ENCODE measurements at regions not wholly inside any gene's neighbourhood (a gene's known extent, or its start where the extent isn't known, plus 50 kb on each side); places are given as distances from the start of the nearest gene placed in this dataset.

DNA sequence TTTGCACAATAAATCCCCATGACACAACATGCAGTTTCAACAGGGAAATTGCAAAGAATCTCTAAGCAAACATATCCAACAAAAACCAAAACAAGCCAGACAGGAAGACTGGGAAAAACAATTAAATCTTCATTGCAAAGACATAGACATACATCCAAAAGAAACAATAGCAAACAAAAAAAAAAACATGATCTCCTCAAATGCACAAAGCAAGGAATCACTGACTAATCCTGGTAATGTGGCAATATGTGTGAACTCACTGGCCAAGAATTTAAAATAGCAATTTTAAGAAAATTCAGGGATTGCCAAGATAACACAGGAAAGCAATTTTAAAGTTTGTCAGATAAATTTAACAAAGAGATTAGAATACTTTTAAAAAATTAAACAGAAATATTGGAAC lies 520.1 kb upstream of the SMC2 start:
- TF ChIP-seq GATA3 (IDR thresholded peaks at IDR 0.05; ENCODE audit: low read depth, low read length) (no peak), GATA2 (IDR thresholded peaks at IDR 0.05; ENCODE audit: low read depth, low read length) (no peak)

DNA sequence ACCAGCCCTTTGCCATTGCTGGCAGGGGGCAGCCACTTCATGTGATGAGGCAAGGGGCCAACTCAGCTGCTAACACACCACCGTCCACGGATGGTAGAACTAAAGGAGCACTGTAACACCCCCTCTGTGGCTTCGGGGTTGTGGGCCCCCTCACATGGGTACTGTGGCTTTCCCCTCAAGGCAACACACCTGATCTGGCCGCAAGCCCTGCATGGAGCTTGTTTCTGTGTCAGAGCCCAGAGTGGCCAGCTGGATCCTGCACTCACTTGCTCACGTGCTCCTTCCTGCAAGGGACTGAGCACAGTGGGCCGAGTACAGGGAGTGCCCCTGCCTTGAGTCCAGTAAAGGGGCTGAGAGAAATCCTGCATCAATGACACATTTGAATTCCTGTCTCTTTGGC lies 507.4 kb upstream of the SMC2 start:
- TF ChIP-seq GATA2 (IDR thresholded peaks at IDR 0.05; ENCODE audit: low read depth, low read length) = no peak
- TF ChIP-seq GATA3 (IDR thresholded peaks at IDR 0.05; ENCODE audit: low read depth, low read length) = no peak

DNA sequence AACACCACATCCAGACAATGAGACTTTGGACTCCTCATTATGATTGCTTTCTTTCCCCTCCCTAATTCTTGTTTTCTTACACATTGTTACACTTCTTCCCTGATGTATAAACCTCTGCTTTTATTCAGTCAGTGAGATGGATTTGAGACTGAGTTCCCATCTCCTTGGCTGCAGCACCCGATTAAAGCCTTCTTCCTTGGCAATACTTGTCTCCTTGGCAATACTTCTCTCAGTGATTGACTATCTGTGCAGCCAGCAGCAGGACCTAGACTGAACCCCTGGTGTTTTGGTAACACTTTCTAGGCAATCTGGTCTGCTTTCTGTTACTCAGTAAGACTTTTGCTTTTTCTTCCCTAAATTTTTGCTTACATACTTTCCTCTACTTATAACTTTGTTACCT lies 492.8 kb upstream of the SMC2 start:
- TF ChIP-seq GATA2 (IDR thresholded peaks at IDR 0.05; ENCODE audit: low read depth, low read length) (no peak), GATA3 (IDR thresholded peaks at IDR 0.05; ENCODE audit: low read depth, low read length) (no peak)

DNA sequence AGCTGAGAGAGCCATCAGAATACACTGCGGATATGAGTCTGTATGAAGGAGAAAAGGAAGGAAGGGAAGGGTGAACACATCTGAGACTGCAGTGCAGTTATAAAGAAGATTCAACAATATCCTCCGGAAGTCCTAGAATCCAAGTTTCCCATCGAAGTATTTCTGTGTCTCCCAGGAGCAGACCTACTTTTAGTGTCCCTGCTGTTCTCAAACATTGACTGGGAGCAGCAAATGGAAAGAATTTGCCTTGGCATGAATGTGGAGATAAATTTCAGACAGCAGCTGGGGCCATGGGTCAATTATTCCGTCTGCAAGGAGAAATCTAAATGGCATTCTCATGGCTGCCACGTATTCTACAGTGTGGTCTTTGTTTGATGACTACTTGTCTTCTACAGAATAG lies 478.1 kb upstream of the SMC2 start:
- no peak for TF ChIP-seq GATA2 (IDR thresholded peaks at IDR 0.05; ENCODE audit: low read depth, low read length)
- TF ChIP-seq GATA3 (IDR thresholded peaks at IDR 0.05; ENCODE audit: low read depth, low read length) = no peak

DNA sequence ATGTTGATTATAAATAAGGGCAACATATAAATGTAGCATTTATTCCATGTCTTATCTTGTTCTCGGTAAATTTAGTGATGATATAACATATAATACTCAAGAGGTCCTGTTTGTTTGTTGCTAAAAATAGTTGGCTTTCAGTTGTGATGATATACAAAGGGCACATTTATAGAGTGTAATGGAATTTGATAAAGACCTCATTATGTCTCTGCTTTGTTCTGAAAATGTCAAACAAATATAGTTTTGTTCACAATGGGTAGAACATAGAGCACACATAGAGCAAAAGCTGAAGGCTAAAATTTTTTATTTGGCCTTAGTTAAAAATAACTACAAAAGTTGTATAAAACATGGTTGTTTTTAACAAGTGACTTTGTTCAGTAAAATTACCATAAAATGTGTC lies 477.1 kb upstream of the SMC2 start:
- TF ChIP-seq GATA3 (IDR thresholded peaks at IDR 0.05; ENCODE audit: low read depth, low read length) = no peak
- TF ChIP-seq GATA2 (IDR thresholded peaks at IDR 0.05; ENCODE audit: low read depth, low read length) = no peak

DNA sequence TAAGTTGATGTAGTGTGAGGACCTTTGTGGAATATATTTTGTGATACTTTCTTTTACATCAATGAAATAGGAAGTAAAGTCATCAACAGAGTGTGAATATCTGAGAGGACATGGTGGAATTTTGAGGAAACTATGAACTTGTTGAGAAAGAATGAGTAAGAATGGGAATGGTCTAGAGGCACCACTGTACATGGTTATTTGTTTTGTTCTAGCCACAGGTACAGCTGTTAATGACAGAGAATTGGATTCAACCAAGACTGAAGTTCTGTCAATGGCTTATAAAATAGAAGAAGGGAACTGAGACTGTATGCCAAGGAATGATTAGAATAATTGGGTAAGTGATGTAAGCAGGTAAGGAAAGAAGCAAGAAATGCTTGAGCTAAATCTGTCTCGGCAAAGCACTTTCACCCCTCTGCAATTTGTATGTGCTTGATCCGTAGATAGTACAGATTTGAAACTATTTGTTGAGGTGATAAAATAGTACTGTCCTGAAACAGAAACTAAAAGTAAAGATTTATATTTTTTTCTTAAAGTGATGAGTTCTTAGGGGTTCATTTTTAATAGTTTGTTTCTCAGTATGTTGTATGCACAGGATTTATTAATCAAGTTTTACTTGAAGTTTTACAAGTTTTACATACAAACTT lies 468.8 kb upstream of the SMC2 start:
- TF ChIP-seq GATA2 (IDR thresholded peaks at IDR 0.05; ENCODE audit: low read depth, low read length) (no peak), GATA3 (IDR thresholded peaks at IDR 0.05; ENCODE audit: low read depth, low read length) (no peak)

DNA sequence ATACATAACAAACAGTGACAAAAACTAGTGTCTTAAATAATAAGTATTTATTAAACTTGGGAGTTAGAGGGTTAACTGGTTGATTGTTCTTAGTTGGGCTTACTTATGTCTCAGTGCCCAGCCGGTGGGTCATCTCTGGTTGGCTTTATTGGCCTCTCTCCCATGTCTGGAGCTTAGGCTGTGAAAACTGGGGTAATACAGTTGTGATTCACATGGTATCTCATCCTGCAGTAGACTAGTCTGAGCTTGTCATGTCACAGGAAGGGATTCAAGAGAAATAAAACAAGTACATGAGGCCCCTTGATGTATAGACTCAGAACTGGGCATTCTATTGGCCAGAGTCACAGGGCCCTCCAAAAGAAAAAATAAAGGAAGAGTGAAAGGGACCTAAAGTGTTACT lies 466.4 kb upstream of the SMC2 start:
- TF ChIP-seq GATA3 (IDR thresholded peaks at IDR 0.05; ENCODE audit: low read depth, low read length) (no peak), GATA2 (IDR thresholded peaks at IDR 0.05; ENCODE audit: low read depth, low read length) (no peak)

DNA sequence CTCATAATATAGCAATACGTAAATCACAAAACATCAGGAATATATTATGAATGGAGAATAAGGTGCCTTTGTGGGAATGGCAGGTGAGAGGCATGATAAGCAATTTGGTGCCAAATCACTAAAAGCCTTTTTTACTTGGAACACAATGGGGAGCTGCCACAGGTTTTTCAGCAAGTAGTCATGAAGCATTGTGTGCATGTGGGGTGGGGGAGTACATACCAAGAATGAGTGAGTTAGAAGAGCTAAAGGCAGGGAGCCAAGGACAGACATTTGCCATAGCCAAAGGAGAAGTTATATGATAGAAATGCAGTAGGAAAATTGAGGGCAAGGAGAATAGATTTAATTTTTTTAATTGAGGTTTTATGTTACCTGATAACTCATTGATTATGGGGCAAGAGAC lies 445.0 kb upstream of the SMC2 start:
- no peak for TF ChIP-seq GATA2 (IDR thresholded peaks at IDR 0.05; ENCODE audit: low read depth, low read length)
- TF ChIP-seq GATA3 (IDR thresholded peaks at IDR 0.05; ENCODE audit: low read depth, low read length) = no peak

DNA sequence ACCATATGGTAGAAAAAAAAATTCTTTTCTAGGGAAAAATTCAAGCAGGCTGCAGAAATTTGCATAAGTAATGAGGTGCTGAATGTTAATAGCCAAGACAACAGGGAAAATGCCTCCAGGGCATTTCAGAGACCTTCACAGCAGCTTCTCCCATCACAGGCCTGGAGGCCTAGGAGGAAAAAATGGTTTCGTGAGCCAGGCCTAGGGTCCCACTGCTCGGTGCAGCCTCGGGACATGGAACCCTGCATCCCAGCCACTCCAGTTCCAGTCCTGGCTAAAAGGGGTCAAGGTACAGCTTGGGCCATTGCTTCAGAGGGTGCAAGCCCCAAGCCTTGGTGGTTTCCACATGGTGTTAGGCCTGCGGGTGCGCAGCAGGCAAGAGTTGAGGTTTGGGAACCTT lies 436.0 kb upstream of the SMC2 start:
- TF ChIP-seq GATA2 (IDR thresholded peaks at IDR 0.05; ENCODE audit: low read depth, low read length) = no peak
- TF ChIP-seq GATA3 (IDR thresholded peaks at IDR 0.05; ENCODE audit: low read depth, low read length) = no peak

DNA sequence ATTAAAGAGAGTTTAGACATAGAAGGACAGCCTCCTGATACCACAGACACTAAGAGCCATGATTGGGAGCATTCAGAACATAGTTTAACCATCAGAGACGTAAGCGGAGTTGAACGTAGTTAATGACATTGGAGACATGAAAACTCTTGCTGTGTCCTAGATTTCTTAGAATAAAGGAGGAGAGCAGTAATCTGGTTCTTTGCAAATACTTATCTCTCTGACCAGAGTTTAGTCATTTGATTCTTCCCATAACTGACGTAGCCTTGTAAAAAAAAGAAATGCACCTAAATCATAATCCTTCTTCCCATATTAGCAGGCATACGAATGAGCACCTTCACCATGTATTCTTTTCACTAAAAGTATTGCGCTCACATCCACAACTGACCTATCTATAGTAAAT lies 433.3 kb upstream of the SMC2 start:
- TF ChIP-seq GATA3 (IDR thresholded peaks at IDR 0.05; ENCODE audit: low read depth, low read length) (no peak), GATA2 (IDR thresholded peaks at IDR 0.05; ENCODE audit: low read depth, low read length) (no peak)

DNA sequence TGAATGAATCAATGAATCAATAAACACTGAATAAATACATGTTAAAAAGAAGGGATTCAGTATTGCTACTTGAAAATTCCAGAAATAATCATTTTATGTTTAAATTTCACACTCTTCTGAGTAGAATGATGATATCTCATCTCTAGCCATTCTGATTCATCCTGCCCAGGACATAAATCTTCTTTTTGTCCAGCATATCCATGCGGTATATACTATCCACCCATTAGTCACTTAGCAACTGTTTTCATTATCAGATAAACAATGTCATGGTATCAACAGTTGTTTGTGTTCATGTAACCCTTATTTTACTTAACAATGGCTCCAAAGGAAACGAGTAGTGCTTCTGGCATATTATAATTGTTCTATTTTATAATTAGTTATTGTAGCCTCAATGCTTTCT lies 432.4 kb upstream of the SMC2 start:
- TF ChIP-seq GATA3 (IDR thresholded peaks at IDR 0.05; ENCODE audit: low read depth, low read length) (no peak), GATA2 (IDR thresholded peaks at IDR 0.05; ENCODE audit: low read depth, low read length) (no peak)

DNA sequence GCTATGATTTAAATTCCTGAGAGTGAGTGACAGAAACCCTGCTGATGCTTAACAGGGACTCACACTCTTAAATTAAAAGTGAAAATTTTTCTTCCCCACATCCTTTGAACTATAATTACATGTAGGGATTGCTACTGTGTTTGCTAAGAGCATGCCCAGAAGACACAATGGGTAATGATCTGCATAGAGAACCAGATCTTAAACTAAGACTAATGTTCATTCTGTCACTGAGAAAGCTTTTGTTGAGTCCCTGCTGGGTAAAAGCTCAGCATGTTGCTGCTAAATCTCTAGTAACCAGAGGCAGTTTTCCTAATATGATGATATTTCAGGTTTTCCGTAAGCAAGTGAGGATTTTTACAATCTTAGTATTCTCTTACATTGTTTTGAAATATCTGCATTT lies 424.8 kb upstream of the SMC2 start:
- TF ChIP-seq GATA3 (IDR thresholded peaks at IDR 0.05; ENCODE audit: low read depth, low read length) (no peak), GATA2 (IDR thresholded peaks at IDR 0.05; ENCODE audit: low read depth, low read length) (no peak)

DNA sequence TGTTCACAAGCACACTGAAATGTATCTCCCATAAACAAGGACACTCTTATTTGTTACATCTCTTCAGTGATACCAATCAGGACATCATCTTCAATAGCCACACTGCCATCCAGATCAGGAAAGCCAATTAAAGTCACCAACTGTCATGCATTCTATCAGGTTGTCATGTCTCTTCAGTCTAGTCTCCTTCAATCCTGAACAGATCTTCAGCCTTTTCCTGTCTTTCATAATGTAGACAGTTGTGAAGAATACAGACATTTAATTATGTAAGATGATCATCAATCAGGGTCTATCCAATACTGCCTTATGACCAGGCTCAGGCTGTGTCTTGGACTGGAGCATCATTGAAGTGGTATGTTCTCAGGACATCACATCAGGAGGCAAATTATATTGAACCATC lies 419.8 kb upstream of the SMC2 start:
- no peak for TF ChIP-seq GATA3 (IDR thresholded peaks at IDR 0.05; ENCODE audit: low read depth, low read length)
- TF ChIP-seq GATA2 (IDR thresholded peaks at IDR 0.05; ENCODE audit: low read depth, low read length) = no peak

DNA sequence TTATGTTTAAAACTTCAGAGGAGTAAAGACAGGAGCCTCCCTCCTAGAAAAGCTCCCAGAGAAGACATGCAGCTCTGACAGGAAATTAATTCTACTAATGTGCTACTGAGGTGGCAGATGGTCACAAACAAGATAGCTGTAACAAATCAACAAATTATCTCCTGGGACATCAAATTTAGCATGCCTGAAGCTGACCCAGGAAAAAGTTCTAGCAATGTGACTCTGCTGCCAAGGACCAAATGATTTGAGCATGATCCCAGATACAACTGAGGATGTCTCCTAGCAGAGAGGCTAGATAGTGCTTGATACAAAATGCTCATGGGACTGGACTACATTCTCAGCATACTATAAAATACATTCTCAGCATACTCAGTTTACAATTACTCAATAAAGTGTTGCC lies 413.5 kb upstream of the SMC2 start:
- TF ChIP-seq GATA3 (IDR thresholded peaks at IDR 0.05; ENCODE audit: low read depth, low read length) = no peak
- no peak for TF ChIP-seq GATA2 (IDR thresholded peaks at IDR 0.05; ENCODE audit: low read depth, low read length)

DNA sequence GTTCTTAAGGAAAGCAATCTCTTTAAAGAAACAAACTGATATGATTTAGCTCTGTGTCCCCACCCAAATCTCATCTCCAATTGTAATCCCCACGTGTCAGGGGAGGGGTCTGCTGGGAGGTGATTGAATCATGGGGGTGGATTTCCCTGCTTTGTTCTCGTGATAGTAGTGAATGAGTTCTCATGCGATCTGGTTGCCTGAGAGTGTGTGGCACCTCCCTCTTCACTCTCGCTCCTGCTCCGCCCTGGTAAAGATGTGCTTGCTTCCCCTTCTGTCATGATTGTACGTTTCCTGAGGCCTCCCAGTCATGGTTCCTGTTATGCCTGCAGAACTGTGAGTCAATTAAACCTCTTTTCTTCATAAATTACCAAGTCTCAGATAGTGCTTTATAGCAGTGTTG lies 412.7 kb upstream of the SMC2 start:
- no peak for TF ChIP-seq GATA3 (IDR thresholded peaks at IDR 0.05; ENCODE audit: low read depth, low read length)

Measured in SH-SY5Y (cell line).